B cell (primary cell): ENCODE measurements at regions not wholly inside any gene's neighbourhood (a gene's known extent, or its start where the extent isn't known, plus 50 kb on each side); places are given as distances from the start of the nearest gene placed in this dataset.

ENCODE experiments used
- ATAC-seq: fragments of 200-7000 bp; cut with Tn5 transposase; one replicate; pipeline ENCODE4 v1.10.0; 2021; ENCODE audit warnings: low read depth, mild to moderate bottlenecking, moderate number of reproducible peaks, moderate library complexity
- CTCF ChIA-PET: fragments of 350-600 bp; sonication (Branson Sonifier 250); formaldehyde crosslinking; loops from one replicate; lab custom pipeline; 2021; ENCODE audit warnings: antibody characterized with exemption, inconsistent platforms; lab: Charles Lee
- POLR2A ChIA-PET: fragments of 350-600 bp; sonication (Branson Sonifier 250); formaldehyde crosslinking; loops from one replicate; lab custom pipeline; 2021; ENCODE audit warnings: antibody characterized with exemption; lab: Charles Lee
- DNase-seq: peaks from one replicate; pipeline ENCODE4 v3.0.0; 2013
- H2AFZ ChIP-seq: 2 replicates; pipeline ENCODE4 v1.6.1; 2012; ENCODE audit warnings: mild to moderate bottlenecking, low read depth, low read length; ENCODE audit not compliant: insufficient read depth, poor library complexity, severe bottlenecking
- H3K27ac ChIP-seq, 2 donors: 1 replicate in 1 of 2; 2 replicates in 1 of 2; pipeline ENCODE4 v1.5.1; 2012 to 2013; ENCODE audit warnings: low read length in 2 of 2, mild to moderate bottlenecking in 2 of 2, moderate library complexity in 1 of 2
- H3K27me3 ChIP-seq, 4 experiments: fragments of 200-600 bp in 1 of 4; sonication (generic) in 1 of 4; replicated peaks in 1 of 4; 1 replicate in 2 of 4; 2 replicates in 2 of 4; pipeline versions ENCODE4 v1.6.1 to v1.7.0; 2013 to 2016; ENCODE audit warnings: low read length in 3 of 4, mild to moderate bottlenecking in 2 of 4, mixed read lengths in 1 of 4, moderate library complexity in 1 of 4; ENCODE audit not compliant: insufficient read depth in 4 of 4, control insufficient read depth in 3 of 4; ENCODE audit errors: control extremely low read depth in 1 of 4
- H3K36me3 ChIP-seq, 2 experiments: replicated peaks in 1 of 2; 1 replicate in 1 of 2; 2 replicates in 1 of 2; pipeline versions ENCODE4 v1.6.1 to v1.7.1; 2013; ENCODE audit warnings: low read length in 1 of 2; ENCODE audit not compliant: insufficient read depth in 2 of 2, control insufficient read depth in 1 of 2; ENCODE audit errors: control extremely low read depth in 1 of 2, extremely low read depth in 1 of 2
- H3K4me1 ChIP-seq, 2 donors: fragments of 200-600 bp in 1 of 2; sonication (generic) in 1 of 2; 1 replicate in 1 of 2; 2 replicates in 1 of 2; pipeline versions ENCODE4 v1.5.1 to v1.6.1; 2013 to 2017; ENCODE audit warnings: low read length in 2 of 2; ENCODE audit not compliant: control insufficient read depth in 2 of 2, insufficient read depth in 2 of 2
- H3K4me2 ChIP-seq: replicated peaks from 2 replicates; pipeline ENCODE3; 2012; ENCODE audit warnings: mild to moderate bottlenecking, low read depth, low read length; ENCODE audit not compliant: poor library complexity, severe bottlenecking
- H3K4me3 ChIP-seq, 5 experiments: fragments of 200-600 bp in 1 of 5; sonication (generic) in 1 of 5; 1 replicate in 3 of 5; 2 replicates in 2 of 5; pipeline versions ENCODE4 v1.5.1 to v1.7.0; 2011 to 2016; ENCODE audit warnings: low read length in 4 of 5, mild to moderate bottlenecking in 4 of 5, low read depth in 2 of 5, control low read depth in 1 of 5, moderate library complexity in 1 of 5; ENCODE audit not compliant: insufficient read depth in 1 of 5; ENCODE audit errors: control extremely low read depth in 1 of 5, extremely low read depth in 1 of 5
- H3K79me2 ChIP-seq: fragments of 200-600 bp; sonication (generic); one replicate; pipeline ENCODE4 v1.6.0; 2016; ENCODE audit warnings: low read length; ENCODE audit not compliant: control insufficient read depth, insufficient read depth
- H3K9ac ChIP-seq: fragments of 200-600 bp; sonication (generic); 2 replicates; pipeline ENCODE4 v1.6.1; 2017; ENCODE audit warnings: mild to moderate bottlenecking, low read length, moderate library complexity
- H3K9me3 ChIP-seq, 3 donors: one replicate each; pipeline versions ENCODE4 v1.6.1 to v1.7.1; 2013; ENCODE audit warnings: low read length in 2 of 3; ENCODE audit not compliant: control insufficient read depth in 2 of 3, insufficient read depth in 1 of 3; ENCODE audit errors: control extremely low read depth in 1 of 3
- H4K20me1 ChIP-seq: 2 replicates; pipeline ENCODE4 v1.6.0; 2012; ENCODE audit warnings: mild to moderate bottlenecking, low read length; ENCODE audit not compliant: insufficient read depth, control insufficient read depth, poor library complexity, severe bottlenecking
- H3K27ac Mint-ChIP-seq: one replicate; pipeline ENCODE4 v1.8.0; 2021; ENCODE audit warnings: mixed read lengths
- H3K27me3 Mint-ChIP-seq: one replicate; pipeline ENCODE4 v1.8.0; 2021; ENCODE audit warnings: mixed read lengths
- H3K4me1 Mint-ChIP-seq: one replicate; pipeline ENCODE4 v1.8.0; 2021; ENCODE audit warnings: mixed read lengths
- H3K4me3 Mint-ChIP-seq: one replicate; pipeline ENCODE4 v1.8.0; 2021; ENCODE audit warnings: mixed read lengths
- H3K9me3 Mint-ChIP-seq: one replicate; pipeline ENCODE4 v1.8.0; 2022; ENCODE audit warnings: mixed read lengths; ENCODE audit not compliant: insufficient read depth
- CTCF ChIP-seq: fragments of 200-600 bp; IDR thresholded peaks from one replicate; pipeline ENCODE4 v1.8.0; 2022; ENCODE audit warnings: antibody characterized with exemption, mild to moderate bottlenecking
- EZH2 ChIP-seq: IDR thresholded peaks from 2 replicates; pipeline ENCODE4 v1.6.1; 2012; ENCODE audit warnings: borderline replicate concordance, low read depth, mild to moderate bottlenecking, moderate library complexity, low read length; ENCODE audit not compliant: insufficient read depth, poor library complexity, severe bottlenecking
- WGBS: methylation state at CpG from one replicate; pipeline ENCODE4 v1.1.5; 2013; ENCODE audit warnings: missing lambda C conversion rate; ENCODE audit not compliant: insufficient coverage; 5-methylcytosine and 5-hydroxymethylcytosine counted together
- intact Hi-C: fragments of 100-400 bp; cut with micrococcal nuclease; formaldehyde crosslinking; loops from one replicate; pipeline ENCODE4 v1.10.0; 2022

- no peak overlapping the region for H3K27ac ChIP-seq
- no peak overlapping the region for H2AFZ ChIP-seq
- H3K9me3 ChIP-seq = no peaks in the 10 kb centered on the region
- ChIA-PET CTCF (no interaction called here), POLR2A (no interaction called here)
- DNase-seq (no peak), ATAC-seq (no peak)
- H3K36me3 ChIP-seq = no peaks in the 10 kb centered on the region
- Mint-ChIP-seq H3K4me3 (no peak overlapping the region), H3K27ac (no peak overlapping the region), H3K9me3 (no peaks in the 10 kb centered on the region), H3K27me3 (peaks cover 16% of the 10 kb centered on the region), H3K4me1 (no peaks in the 10 kb centered on the region)
- WGBS = 95% methylated on average over 1 of the region's 1 CpG
- no peak overlapping the region for H3K9ac ChIP-seq
- H4K20me1 ChIP-seq = no peaks in the 10 kb centered on the region
- no peak overlapping the region for H3K4me2 ChIP-seq
- H3K27me3 ChIP-seq = peaks cover 0 to 3% (median 0%) of the 10 kb centered on the region in 4 experiments
- no peaks in the 10 kb centered on the region for H3K4me1 ChIP-seq
- TF ChIP-seq EZH2 = no peak
- TF ChIP-seq CTCF = no peak
- intact Hi-C loops = no loop called here
- no peaks in the 10 kb centered on the region for H3K79me2 ChIP-seq
- H3K4me3 ChIP-seq = no peak overlapping the region
Observed at GRCh38 chr5:90224342-90224741, 185.2 kb downstream of the CETN3 start.

- 100% methylated on average over 1 of the region's 2 CpGs for WGBS
- no peaks in the 10 kb centered on the region for H4K20me1 ChIP-seq
- H3K27ac ChIP-seq = no peak overlapping the region
- no peak overlapping the region for H2AFZ ChIP-seq
- no peaks in the 10 kb centered on the region for H3K9me3 ChIP-seq
- Mint-ChIP-seq H3K4me1 (no peaks in the 10 kb centered on the region), H3K27me3 (peaks cover 15% of the 10 kb centered on the region), H3K9me3 (no peaks in the 10 kb centered on the region), H3K27ac (no peak overlapping the region), H3K4me3 (no peak overlapping the region)
- H3K36me3 ChIP-seq = no peaks in the 10 kb centered on the region
- no peaks in the 10 kb centered on the region for H3K27me3 ChIP-seq
- H3K4me1 ChIP-seq = no peaks in the 10 kb centered on the region
- DNase-seq (no peak), ATAC-seq (no peak)
- POLR2A ChIA-PET = no interaction called here
- TF ChIP-seq EZH2 (no peak), CTCF (no peak)
- no peak overlapping the region for H3K9ac ChIP-seq
- H3K79me2 ChIP-seq = no peaks in the 10 kb centered on the region
- H3K4me2 ChIP-seq = no peak overlapping the region
- intact Hi-C loops = no loop called here
- no peak overlapping the region for H3K4me3 ChIP-seq
- CTCF ChIA-PET = no interaction called here
Observed at GRCh38 chr5:90223756-90224155, 185.8 kb downstream of the CETN3 start.
